ENCODE measurements at regions not wholly inside any gene's neighbourhood (a gene's known extent, or its start where the extent isn't known, plus 50 kb on each side); places are given as distances from the start of the nearest gene placed in this dataset.

- no peak for DNase-seq (ENCODE audit: low read depth, low spot score)
These were observed 225.3 kb upstream of the B3GAT1 start for GRCh38 chr11:134637091-134638015.

GRCh38 chr11:134636071-134636470 is 224.0 kb upstream of the B3GAT1 start:
- DNase-seq (ENCODE audit: low read depth, low spot score): no peak

DNA sequence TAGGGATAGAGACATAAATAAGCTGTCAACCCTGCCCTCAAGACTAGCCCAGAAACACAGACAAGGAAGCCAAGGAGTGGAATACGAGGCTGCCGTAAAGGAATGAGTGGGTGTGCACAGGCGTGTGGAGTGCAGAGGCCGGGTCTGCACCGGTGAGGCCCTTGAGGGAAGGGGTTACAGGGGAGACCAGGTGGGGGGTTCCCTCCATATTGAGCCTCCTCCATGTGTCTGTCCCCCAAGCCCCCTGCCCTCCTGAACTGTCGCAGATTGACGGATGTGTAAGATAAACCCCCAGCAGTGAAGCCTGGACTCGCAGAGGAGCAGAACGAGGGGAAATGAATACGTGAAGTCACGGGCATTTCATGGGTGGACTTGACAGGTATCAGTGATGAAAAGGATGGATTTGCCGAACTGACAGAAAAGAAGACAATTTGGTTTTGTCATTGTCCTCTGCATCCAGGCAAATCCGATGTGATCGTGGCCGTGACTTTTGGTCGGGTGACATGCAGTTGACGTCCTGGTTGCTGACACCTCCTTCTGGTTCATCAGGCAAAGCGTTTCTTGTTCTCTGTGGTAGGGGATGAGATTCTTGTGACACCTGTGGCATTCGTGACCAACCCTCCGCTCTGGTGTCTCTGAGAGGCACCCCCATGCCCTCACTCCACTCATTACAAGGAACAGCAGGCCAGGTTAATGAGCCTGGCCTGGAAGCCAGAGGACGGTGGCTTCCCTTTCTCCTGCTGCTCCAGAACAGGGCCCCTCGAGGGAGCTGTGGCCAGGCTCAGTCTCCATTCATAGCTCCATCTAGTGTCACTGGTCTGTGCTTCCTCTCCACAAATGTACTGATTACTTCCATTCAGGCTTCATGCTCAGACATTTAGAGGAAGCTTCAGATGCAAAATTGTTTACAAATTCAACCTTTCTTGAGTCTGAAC is 223.1 kb upstream of the B3GAT1 start:
- DNase-seq (ENCODE audit: low read depth, low spot score): no peak

GRCh38 chr11:134633276-134633675 is 221.2 kb upstream of the B3GAT1 start:
- no peak for DNase-seq (ENCODE audit: low read depth, low spot score)

- DNase-seq (ENCODE audit: low read depth, low spot score): no peak
These were observed 220.5 kb upstream of the B3GAT1 start for GRCh38 chr11:134632347-134633119.

GRCh38 chr11:134630861-134631260 is 218.8 kb upstream of the B3GAT1 start:
- DNase-seq (ENCODE audit: low read depth, low spot score): no peak

- no peak for DNase-seq (ENCODE audit: low read depth, low spot score)
These were observed 216.4 kb upstream of the B3GAT1 start for GRCh38 chr11:134628426-134628825.

GRCh38 chr11:134626032-134626431 is 214.0 kb upstream of the B3GAT1 start:
- no peak for DNase-seq (ENCODE audit: low read depth, low spot score)

DNA sequence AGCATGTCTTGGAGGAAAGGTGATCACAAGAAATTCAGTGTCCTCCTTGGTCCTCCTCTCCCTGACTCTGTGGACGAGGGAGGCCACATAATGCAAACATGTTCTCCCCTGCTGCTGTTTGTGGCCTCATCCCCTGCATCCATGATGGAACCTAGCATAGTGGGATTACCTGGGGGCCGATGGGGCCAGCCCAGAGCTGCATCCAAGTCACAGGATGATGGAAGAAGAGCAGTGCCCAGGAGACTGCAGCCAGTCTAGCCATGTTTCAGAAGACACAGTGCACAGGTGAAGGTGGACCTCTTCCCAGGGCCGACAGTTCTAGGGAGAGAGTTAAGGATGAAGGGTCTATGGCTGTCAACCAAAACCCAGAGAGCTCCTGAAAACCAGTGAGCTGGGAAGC is 213.6 kb upstream of the B3GAT1 start:
- no peak for DNase-seq (ENCODE audit: low read depth, low spot score)

DNA sequence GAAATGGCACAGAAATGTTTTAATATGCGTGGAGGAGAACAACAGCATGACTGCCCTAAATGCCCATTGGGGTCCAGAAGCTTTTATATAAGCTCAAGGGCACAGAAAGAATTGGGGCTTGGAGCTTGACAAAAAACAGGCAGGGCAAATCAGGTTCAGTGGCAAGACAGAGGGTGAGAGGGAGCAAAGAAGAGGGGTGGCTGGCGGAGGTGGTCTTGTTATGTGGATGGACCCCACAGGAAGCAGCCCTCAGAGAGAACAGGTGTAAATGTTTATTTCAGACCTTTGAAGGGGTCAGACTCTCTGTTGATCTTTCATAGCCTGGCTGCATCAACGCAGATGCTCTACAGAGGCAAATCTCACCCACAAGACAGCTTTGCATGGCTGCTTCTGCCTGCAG is 213.1 kb upstream of the B3GAT1 start:
- no peak for DNase-seq (ENCODE audit: low read depth, low spot score)

DNA sequence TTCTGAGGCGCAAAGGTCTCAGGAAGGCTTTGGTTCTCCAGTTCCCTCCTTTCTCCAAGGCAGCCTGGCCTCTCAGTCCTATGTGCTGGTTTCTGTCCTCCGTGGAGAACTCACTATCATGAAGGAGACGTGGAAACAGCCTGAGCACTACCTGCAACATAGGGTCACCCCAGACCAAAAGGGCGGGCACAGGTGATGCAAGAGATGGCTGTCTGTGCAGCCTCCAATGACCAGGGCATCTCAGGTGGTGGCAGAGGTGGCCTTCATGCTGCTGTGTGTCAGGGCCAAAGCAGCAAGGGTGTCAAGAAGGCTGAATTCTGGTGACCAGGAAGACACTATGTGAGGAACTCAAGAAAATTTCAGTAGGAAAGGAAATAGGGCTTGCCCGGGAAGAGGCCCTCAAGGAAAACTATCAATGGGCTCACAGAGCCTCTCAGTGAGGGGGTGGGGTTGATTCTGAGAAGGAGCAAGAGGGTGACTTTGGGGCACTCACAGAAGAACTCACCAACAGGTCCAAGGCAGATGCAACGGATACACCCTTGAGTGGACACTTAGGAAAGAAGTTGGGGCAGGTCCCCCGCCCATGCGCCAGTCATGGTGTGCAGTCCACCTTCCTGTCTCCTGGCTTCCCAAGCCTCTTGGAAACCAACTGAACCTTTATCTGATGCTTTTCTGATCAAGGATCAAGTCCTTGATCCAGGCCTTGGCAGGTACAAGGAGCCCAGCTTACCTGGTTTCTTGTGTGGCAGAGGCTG is 212.3 kb upstream of the B3GAT1 start:
- DNase-seq (ENCODE audit: low read depth, low spot score): no peak

GRCh38 chr11:134623711-134624110 is 211.7 kb upstream of the B3GAT1 start:
- DNase-seq (ENCODE audit: low read depth, low spot score): no peak

DNA sequence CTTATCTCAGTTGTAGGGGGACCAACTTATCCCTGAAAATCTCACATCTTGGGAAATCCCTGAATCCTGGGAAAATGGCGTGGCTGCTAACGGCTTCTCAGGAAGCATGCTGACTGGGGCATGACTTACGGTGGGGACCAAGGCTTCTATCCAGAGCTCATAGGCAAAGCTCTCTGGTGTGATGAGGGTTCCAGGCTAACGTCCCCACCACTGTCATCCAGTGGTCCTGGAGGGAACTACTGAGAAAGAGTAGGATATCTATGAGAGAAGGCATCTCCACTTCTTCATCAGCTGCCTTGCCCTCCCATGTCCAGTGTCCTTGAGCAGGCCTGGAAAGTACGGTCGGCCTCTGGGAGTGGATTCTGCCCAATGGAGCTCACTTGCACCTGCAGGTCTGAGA is 210.4 kb upstream of the B3GAT1 start:
- no peak for DNase-seq (ENCODE audit: low read depth, low spot score)

GRCh38 chr11:134617360-134617759 is 205.3 kb upstream of the B3GAT1 start:
- DNase-seq (ENCODE audit: low read depth, low spot score): no peak

- no peak for DNase-seq (ENCODE audit: low read depth, low spot score)
These were observed 204.0 kb upstream of the B3GAT1 start for GRCh38 chr11:134616038-134616437.

DNA sequence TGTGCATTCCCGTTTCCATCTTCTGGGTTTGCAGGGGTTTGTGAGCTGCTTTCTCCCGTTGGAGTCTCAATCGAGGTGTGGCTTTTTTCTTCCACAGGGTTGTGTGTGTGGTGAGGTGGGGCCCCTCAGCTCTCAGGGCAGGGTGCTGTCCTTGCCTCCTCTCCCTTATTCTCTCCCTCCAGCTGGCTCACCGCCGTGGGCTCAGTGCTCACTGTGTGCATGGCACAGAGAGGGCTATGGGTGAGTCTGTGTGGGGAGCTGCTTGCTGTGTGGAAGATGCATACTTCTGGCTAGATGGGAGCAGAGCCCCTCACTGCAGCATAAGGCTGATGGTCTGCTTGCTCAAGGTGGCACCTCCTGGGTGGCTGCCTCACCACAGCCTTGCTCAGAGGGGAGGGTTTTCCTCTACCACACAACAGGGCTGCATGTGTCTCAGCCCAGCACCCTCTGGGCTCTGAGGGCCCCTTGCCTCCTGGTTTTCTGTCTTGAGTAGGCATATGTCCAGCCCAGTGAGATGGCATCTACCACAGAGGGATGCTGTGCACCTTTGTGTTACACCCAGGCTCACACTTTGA is 203.1 kb upstream of the B3GAT1 start:
- no peak for DNase-seq (ENCODE audit: low read depth, low spot score)

DNA sequence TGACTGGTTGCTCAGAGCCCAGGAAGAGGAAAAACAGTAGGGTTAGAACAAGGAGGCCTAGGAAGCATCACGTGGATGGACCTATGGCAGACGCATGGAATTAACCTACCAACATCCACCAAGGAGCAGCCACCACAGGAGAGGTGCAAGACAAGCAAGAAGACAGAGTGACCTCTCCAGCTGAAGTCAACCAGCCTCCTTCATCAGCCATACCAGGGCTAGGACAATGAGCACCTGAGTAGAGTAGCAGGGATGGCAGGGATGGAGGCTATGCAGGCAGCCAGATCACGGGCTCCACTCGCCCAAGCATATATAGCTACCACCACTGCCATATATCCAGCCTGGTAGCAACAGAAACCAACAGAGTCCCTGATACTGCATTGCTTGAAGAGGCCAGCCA is 202.1 kb upstream of the B3GAT1 start:
- DNase-seq (ENCODE audit: low read depth, low spot score): no peak

GRCh38 chr11:134613646-134614045 is 201.6 kb upstream of the B3GAT1 start:
- no peak for DNase-seq (ENCODE audit: low read depth, low spot score)

GRCh38 chr11:134612140-134613030 is 200.3 kb upstream of the B3GAT1 start:
- no peak for DNase-seq (ENCODE audit: low read depth, low spot score)

Measured in pulmonary artery endothelial cell (primary cell).